PC-9 (cell line): ENCODE measurements at regions not wholly inside any gene's neighbourhood (a gene's known extent, or its start where the extent isn't known, plus 50 kb on each side); places are given as distances from the start of the nearest gene placed in this dataset.

Experiments
- EZH2 ChIP-seq: fragments of 200-600 bp; sonication (generic); IDR thresholded peaks from 2 replicates; pipeline ENCODE4 v1.8.0; 2017; ENCODE audit warnings: antibody characterized with exemption, low read depth
- TF ChIP-seq, protein P1 (sequence below): fragments of 200-600 bp; sonication (generic); conservative IDR thresholded peaks from 2 replicates; pipeline ENCODE4 v1.6.1; 2017; ENCODE audit warnings: mixed run types, antibody characterized with exemption, mild to moderate bottlenecking, moderate library complexity

- TF ChIP-seq, protein P1, sequence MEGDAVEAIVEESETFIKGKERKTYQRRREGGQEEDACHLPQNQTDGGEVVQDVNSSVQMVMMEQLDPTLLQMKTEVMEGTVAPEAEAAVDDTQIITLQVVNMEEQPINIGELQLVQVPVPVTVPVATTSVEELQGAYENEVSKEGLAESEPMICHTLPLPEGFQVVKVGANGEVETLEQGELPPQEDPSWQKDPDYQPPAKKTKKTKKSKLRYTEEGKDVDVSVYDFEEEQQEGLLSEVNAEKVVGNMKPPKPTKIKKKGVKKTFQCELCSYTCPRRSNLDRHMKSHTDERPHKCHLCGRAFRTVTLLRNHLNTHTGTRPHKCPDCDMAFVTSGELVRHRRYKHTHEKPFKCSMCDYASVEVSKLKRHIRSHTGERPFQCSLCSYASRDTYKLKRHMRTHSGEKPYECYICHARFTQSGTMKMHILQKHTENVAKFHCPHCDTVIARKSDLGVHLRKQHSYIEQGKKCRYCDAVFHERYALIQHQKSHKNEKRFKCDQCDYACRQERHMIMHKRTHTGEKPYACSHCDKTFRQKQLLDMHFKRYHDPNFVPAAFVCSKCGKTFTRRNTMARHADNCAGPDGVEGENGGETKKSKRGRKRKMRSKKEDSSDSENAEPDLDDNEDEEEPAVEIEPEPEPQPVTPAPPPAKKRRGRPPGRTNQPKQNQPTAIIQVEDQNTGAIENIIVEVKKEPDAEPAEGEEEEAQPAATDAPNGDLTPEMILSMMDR: no peak
- no peak for TF ChIP-seq EZH2
These were observed 220.4 kb downstream of the NPHP4 start for GRCh38 chr1:5771788-5772187.
